Skeletal muscle tissue (tissue), 3 donors: ENCODE measurements at regions not wholly inside any gene's neighbourhood (a gene's known extent, or its start where the extent isn't known, plus 50 kb on each side); places are given as distances from the start of the nearest gene placed in this dataset.
"Not testable (repeated sequence)": the region's sequence is repeated elsewhere in the genome, so short reads cannot be mapped to it uniquely, and the experiment has no call there.

Experiments used
- H3K27ac ChIP-seq: one replicate; pipeline ENCODE4 v1.7.0; 2013; ENCODE audit warnings: mild to moderate bottlenecking, low read depth, low read length, inconsistent platforms
- H3K27me3 ChIP-seq, 3 donors: one replicate each; pipeline ENCODE4 v1.7.0; 2013; ENCODE audit warnings: low read length in 3 of 3; ENCODE audit not compliant: control insufficient read depth in 3 of 3, insufficient read depth in 3 of 3
- H3K36me3 ChIP-seq, 3 donors: one replicate each; pipeline ENCODE4 v1.7.0; 2013; ENCODE audit warnings: low read length in 3 of 3; ENCODE audit not compliant: control insufficient read depth in 3 of 3, insufficient read depth in 3 of 3
- H3K4me1 ChIP-seq, 3 donors: one replicate each; pipeline ENCODE4 v1.7.0; 2013; ENCODE audit warnings: low read length in 3 of 3, mild to moderate bottlenecking in 3 of 3; ENCODE audit not compliant: control insufficient read depth in 3 of 3, insufficient read depth in 3 of 3
- H3K4me3 ChIP-seq, 3 donors: one replicate each; pipeline ENCODE4 v1.7.0; 2013; ENCODE audit warnings: low read length in 3 of 3
- H3K9ac ChIP-seq, 3 donors: one replicate each; pipeline ENCODE4 v1.7.0; 2013; ENCODE audit warnings: low read length in 3 of 3, mild to moderate bottlenecking in 3 of 3, moderate library complexity in 2 of 3, low read depth in 1 of 3
- H3K9me3 ChIP-seq, 3 donors: one replicate each; pipeline ENCODE4 v1.7.0; 2013; ENCODE audit warnings: low read length in 3 of 3; ENCODE audit not compliant: control insufficient read depth in 3 of 3
- donor health status: Osteomylitis.

DNA sequence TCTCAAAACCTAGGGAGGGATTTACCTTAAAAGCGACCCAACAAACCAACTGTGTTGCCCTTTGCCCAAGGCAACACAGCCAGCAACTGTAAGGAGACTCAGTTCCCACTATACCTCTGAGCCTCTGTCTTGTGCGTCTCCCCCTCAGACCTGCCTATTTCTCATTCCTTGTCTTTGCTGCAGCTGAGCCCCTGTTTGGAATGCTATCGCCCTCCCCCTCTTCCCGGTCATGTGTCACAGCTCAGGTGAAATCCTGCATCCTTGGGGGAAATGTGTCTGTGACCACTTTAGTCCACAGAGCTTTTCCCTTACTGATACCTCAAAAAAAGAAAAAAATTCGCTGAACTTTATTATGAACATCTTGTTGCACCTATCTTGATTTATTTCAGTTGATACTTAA lies 52.0 kb upstream of the LRIG1 start:
- no peaks in the 10 kb centered on the region for H3K27me3 ChIP-seq
- no peak overlapping the region for H3K4me3 ChIP-seq
- H3K27ac ChIP-seq, result no peak overlapping the region
- H3K4me1 ChIP-seq, result no peaks in the 10 kb centered on the region
- H3K9ac ChIP-seq, result no peak overlapping the region
- H3K9me3 ChIP-seq, result no peaks in the 10 kb centered on the region
- no peaks in the 10 kb centered on the region for H3K36me3 ChIP-seq

DNA sequence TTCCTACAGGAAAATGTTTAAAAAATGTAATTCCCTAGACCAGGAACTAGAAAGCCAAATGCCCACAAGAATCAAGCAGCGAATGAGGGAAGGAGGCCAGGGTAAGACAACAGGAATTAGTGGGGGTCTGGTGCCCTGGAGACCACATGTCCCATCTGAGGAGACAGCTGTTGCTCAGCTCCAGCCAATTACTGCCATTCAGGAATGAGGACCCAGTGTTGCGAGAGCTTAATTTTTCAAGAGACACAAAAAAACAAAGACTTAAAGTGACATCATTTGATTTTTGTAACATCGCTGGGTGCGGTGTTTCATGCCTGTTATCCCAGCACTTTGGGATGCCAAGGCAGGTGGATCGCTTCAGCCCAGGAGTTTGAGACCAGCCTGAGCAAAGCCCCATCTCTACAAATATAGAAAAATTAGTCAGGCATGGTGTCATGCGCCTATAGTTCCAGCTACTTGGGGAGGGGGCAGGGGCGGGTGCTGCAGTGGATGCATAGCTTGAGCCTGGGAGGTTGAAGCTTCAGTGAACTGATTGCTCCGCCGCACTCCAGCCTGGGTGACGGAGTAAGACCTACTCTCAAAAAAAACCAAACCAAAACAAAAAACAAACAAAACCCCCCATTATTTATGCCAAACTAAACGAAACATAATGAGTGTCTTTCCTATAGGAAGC lies 52.8 kb upstream of the LRIG1 start:
- no peaks in the 10 kb centered on the region for H3K9me3 ChIP-seq
- no peak overlapping the region for H3K4me3 ChIP-seq
- no peak overlapping the region for H3K9ac ChIP-seq
- no peak overlapping the region for H3K27ac ChIP-seq
- H3K36me3 ChIP-seq, result no peaks in the 10 kb centered on the region
- H3K4me1 ChIP-seq, result no peaks in the 10 kb centered on the region
- no peaks in the 10 kb centered on the region for H3K27me3 ChIP-seq

DNA sequence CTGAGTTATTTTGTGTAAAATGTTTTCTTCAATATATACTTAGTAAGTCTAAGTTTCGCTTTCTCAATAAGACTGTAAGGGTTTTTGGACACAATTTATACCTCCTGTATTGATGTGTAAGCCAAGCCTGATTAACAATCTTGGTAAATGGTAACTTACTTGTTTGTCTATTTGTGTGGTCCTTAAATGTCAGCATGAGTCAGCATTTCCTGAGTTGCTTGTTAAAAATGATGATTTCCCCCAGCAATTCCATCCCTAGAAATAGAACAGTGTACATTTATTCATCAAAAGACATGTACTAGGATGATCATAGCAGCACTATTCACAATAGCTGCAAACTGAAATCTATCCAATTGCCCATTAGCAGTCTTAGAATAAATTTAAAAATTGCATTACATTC lies 53.4 kb upstream of the LRIG1 start:
- Histone ChIP-seq H3K4me1 (no peaks in the 10 kb centered on the region), H3K9me3 (no peaks in the 10 kb centered on the region), H3K4me3 (no peak overlapping the region), H3K27me3 (no peaks in the 10 kb centered on the region), H3K36me3 (no peaks in the 10 kb centered on the region), H3K9ac (no peak overlapping the region), H3K27ac (no peak overlapping the region)

DNA sequence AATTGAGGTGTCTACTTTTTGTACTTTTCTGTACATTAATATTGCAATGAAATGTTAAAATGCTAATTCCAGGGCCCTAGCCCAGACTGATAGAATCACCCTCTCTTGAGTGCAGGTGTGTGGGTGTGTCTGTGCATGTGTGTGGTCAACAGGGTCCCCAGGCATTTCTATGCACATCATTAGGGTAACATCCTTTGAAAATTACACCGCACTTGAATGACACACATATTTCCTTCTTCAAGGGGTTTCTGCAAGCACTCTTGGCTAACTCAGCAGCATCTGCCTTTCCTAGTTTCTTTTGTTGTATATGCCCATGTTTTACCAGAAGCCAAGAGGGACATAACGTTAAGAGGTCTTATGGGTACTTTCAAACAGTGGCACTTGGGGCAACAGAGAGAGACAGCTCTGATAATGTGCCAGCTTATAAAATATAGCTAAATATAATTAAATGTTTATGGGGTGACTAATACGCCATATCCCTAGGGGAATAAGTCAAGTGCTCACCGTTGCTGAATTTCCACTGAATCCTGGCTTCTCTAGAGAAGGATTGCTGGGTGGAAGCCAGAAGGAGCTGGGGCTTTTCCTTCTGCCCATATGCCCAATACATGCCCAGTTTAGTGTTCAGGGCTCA lies 54.5 kb upstream of the LRIG1 start:
- no peaks in the 10 kb centered on the region for H3K36me3 ChIP-seq
- H3K4me1 ChIP-seq, result no peaks in the 10 kb centered on the region
- H3K9ac ChIP-seq, result no peak overlapping the region
- no peak overlapping the region for H3K4me3 ChIP-seq
- no peaks in the 10 kb centered on the region for H3K9me3 ChIP-seq
- H3K27me3 ChIP-seq, result no peaks in the 10 kb centered on the region
- H3K27ac ChIP-seq, result no peak overlapping the region

DNA sequence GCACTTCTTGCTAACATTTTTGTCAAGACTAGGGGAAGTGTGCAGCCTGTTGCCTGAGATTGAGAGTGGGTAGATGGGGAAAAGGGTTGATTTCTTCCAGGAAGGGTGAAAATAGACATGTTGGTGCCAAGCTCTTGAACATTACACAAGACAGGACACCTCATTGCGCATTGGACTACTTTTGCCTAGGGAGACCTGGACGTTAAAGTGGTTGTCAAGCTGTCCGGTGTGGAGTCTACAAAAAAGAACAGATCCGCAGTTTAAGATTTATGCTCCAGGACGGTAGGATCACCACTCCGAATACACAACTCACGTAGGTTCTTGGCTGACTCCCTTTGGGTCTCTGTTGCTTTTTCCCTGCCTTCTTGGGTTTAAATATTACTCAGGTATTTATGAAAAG lies 56.3 kb upstream of the LRIG1 start:
- H3K4me1 ChIP-seq, result no peaks in the 10 kb centered on the region
- no peak overlapping the region for H3K4me3 ChIP-seq
- H3K27ac ChIP-seq, result no peak overlapping the region
- H3K36me3 ChIP-seq, result no peaks in the 10 kb centered on the region
- no peaks in the 10 kb centered on the region for H3K9me3 ChIP-seq
- H3K27me3 ChIP-seq, result no peaks in the 10 kb centered on the region
- H3K9ac ChIP-seq, result no peak overlapping the region

DNA sequence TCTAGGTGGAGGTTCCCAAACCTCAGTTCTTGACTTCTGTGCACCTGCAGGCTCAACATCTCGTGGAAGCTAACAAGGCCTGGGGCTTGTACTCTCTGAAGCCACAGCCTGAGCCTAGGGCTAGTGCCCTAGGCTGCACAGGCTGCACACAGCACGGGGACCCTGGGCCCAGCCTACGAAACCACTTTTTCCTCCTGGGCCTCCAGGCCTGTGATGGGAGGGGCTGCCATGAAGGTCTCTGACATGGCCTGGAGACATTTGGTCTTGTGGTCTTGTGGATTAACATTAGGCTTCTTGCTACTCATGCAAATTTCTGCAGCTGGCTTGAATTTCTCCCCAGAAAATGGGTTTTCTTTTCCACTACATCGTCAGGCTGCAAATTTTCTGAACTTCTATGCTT lies 59.1 kb upstream of the LRIG1 start:
- not testable (repeated sequence) for H3K4me1 ChIP-seq, H3K27me3 ChIP-seq, H3K4me3 ChIP-seq, H3K27ac ChIP-seq, H3K9me3 ChIP-seq, H3K36me3 ChIP-seq, H3K9ac ChIP-seq

DNA sequence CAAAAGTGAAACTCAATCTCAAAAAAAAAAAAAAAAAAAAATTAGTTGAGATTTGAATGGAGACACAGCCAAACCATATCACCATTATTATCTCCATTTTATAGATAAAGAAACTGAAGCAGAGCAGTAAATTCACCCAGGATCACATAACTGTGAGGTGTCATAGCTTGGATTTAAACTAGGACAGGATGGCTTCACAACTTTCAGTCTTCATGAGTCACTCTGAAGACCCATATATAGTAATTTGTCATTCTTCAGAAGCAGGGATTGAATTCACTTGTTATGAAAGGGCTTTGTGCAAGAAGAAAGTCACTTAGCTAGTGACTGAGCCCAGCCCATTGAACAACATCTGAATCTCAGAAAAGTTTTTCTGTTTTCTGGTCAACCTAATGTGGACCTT lies 60.5 kb upstream of the LRIG1 start:
- no peak overlapping the region for H3K9ac ChIP-seq
- H3K4me1 ChIP-seq, result no peaks in the 10 kb centered on the region
- no peak overlapping the region for H3K27ac ChIP-seq
- H3K36me3 ChIP-seq, result no peaks in the 10 kb centered on the region
- no peaks in the 10 kb centered on the region for H3K27me3 ChIP-seq
- no peaks in the 10 kb centered on the region for H3K9me3 ChIP-seq
- H3K4me3 ChIP-seq, result no peak overlapping the region

DNA sequence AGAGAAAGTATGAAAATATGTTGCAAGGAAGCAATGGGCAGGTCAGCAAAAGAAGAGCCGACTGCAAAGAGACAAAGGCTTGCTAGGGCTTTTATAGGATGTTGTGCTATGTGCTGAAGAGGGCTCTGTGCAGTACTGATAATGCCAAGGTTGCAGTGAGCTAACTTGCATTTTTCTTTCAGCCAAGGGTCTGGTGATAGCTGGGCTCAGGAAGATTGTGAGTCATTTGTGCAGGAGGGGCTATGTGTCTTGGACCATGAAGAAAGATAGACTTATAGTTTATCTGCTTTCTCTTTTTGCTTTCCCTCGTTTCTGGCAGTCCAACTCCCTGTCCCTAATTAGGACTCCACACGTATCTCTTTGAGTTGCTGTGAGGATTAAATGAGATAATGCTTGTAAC lies 64.5 kb upstream of the LRIG1 start:
- no peaks in the 10 kb centered on the region for H3K4me1 ChIP-seq
- H3K36me3 ChIP-seq, result no peaks in the 10 kb centered on the region
- no peak overlapping the region for H3K9ac ChIP-seq
- H3K4me3 ChIP-seq, result no peak overlapping the region
- no peaks in the 10 kb centered on the region for H3K9me3 ChIP-seq
- no peaks in the 10 kb centered on the region for H3K27me3 ChIP-seq
- no peak overlapping the region for H3K27ac ChIP-seq

DNA sequence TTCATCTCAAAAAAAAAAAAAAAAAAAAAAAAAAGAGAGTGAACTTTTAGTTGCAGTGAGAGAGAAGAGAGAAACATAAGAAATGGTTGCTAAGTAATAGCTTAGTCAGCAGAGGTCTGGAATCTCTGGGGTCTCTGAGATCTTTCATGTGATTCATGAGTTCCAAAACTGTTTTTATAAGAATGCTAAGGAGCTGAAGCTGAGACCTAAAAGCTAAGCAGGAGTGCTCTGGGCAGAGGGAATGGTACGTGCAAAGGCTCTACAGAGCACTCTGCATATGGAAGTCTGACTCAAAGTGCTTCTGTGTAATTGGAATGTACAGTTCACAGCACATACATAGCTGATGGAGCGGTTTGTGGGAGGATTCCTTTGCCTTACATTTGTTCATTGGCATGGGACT lies 66.3 kb upstream of the LRIG1 start:
- Histone ChIP-seq H3K27me3 (no peaks in the 10 kb centered on the region), H3K9me3 (no peaks in the 10 kb centered on the region), H3K27ac (no peak overlapping the region), H3K9ac (no peak overlapping the region), H3K4me3 (no peak overlapping the region), H3K4me1 (no peaks in the 10 kb centered on the region), H3K36me3 (no peaks in the 10 kb centered on the region)

DNA sequence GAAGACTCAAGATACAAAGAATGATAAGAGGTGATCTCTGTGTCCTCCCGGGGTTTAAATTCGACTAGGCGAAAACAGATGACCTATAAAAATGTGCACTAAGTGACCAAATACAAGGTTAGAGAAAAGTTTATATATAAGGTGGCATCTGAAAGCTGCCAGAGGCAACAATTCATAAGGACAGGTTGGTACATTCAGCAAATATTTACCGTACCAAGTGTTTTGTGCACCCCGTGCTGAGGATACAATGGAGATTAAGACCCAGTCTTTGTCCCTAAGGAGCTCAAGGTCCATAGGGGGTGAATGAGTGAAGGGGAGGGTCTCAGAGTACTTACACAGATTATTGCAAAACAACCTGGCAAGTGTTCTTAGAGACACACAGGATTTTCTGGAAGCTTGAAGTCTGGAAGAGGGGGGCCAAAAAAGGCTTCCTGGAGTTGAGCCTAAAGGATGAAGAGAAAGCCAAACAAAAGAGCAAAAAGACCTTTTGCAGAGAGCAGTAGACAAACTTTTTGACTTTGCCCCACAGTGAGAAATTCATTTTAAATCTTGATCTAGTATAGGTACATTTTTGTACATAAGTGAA lies 71.4 kb upstream of the LRIG1 start:
- H3K9me3 ChIP-seq, result no peaks in the 10 kb centered on the region
- no peaks in the 10 kb centered on the region for H3K27me3 ChIP-seq

More for the DNA sequence above, 71.4 kb upstream of the LRIG1 start:
- Histone ChIP-seq H3K4me1 (peaks cover 0 to 4% (median 0%) of the 10 kb centered on the region in 3 donors), H3K9ac (no peak overlapping the region), H3K4me3 (no peak overlapping the region), H3K27ac (no peak overlapping the region), H3K36me3 (no peaks in the 10 kb centered on the region)
